Adrenal gland (tissue), 9 donors: ENCODE measurements at regions not wholly inside any gene's neighbourhood (a gene's known extent, or its start where the extent isn't known, plus 50 kb on each side); places are given as distances from the start of the nearest gene placed in this dataset.

ENCODE experiments used
- DNase-seq, 7 donors: peaks; one replicate each; pipeline ENCODE4 v3.0.0-alpha.2; 2019 to 2020
- H3K27ac ChIP-seq, 5 donors: fragments of 200-600 bp; sonication (generic) in 4 of 5; 1 replicate in 3 of 5; 2 replicates in 2 of 5; pipeline versions ENCODE4 v1.5.1 to v1.8.0; 2016 to 2020; ENCODE audit warnings: mild to moderate bottlenecking in 1 of 5
- H3K27me3 ChIP-seq: fragments of 200-600 bp; 2 replicates; pipeline ENCODE4 v1.8.0; 2021
- H3K36me3 ChIP-seq, 2 donors: fragments of 200-600 bp; replicated peaks in 1 of 2; 1 replicate in 1 of 2; 2 replicates in 1 of 2; pipeline versions ENCODE4 v1.5.1 to v1.8.0; 2018 to 2022
- H3K4me1 ChIP-seq, 2 donors: fragments of 200-600 bp; replicated peaks in 1 of 2; 1 replicate in 1 of 2; 2 replicates in 1 of 2; pipeline versions ENCODE4 v1.5.1 to v1.8.0; 2018 to 2021
- H3K4me3 ChIP-seq, 4 donors: fragments of 200-600 bp; sonication (generic) in 3 of 4; one replicate each; pipeline ENCODE4 v1.5.1; 2016 to 2018
- H3K9me3 ChIP-seq, 3 donors: fragments of 200-600 bp; sonication (generic) in 1 of 3; replicated peaks in 1 of 3; 1 replicate in 2 of 3; 2 replicates in 1 of 3; pipeline versions ENCODE4 v1.5.1 to v1.8.0; 2016 to 2021
- POLR2A ChIP-seq, 2 donors: fragments of 450-650 bp; IDR thresholded peaks; one replicate each; pipeline ENCODE4 v1.6.1; 2017; ENCODE audit warnings: antibody characterized with exemption in 2 of 2, mild to moderate bottlenecking in 2 of 2, moderate library complexity in 1 of 2
- WGBS, 4 donors: extraction: QIAGEN DNeasy Blood & Tissue Kit in 2 of 4; methylation state at CpG; one replicate each; pipeline versions ENCODE4 v1.1.5 to v1.1.7; 2013 to 2017; 5-methylcytosine and 5-hydroxymethylcytosine counted together
- intact Hi-C, 2 donors: fragments of 100-400 bp; cut with DNase I; formaldehyde crosslinking; loops; one replicate each; pipeline versions ENCODE4 v1.14.1 to v1.15.0; 2022 to 2023
- TF ChIP-seq, protein P1 (sequence below), 6 experiments: fragments of 450-650 bp in 4 of 6; fragments of 200-600 bp in 2 of 6; sonication (generic) in 1 of 6; IDR thresholded peaks; 1 replicate in 5 of 6; 2 replicates in 1 of 6; pipeline versions ENCODE4 v1.5.1 to v1.8.0; 2016 to 2021; ENCODE audit warnings: antibody characterized with exemption in 6 of 6, mild to moderate bottlenecking in 2 of 6, moderate library complexity in 1 of 6
- donor health status: healthy with polysubstance abuse.
- donor health status: Bipolar disorder and iron deficiency.
- donor health status: DM: yes; HTN: yes; CAD: no.
- donor health status: DM: no; HTN: no; CAD: no.
- donor health status: DM: no; HTN: no; CAD: no.

DNA sequence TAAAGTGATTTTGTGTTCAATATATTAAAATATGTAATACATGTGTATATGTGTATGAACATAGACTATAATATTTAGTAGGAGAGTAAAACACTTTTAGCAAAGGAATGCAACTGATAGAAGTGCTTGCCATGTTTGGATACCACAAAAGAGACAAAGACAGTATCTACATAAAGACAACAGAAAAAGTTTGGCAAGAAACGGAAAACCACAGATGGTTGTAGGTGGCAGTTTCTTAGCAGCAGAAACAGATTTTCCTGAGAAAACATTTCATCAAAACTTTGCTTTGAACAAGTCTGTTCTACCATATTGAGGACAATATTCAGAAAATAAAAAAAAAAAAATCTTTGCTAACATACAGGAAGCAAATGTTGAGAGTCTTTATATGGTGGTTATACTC lies 1560.4 kb upstream of the GBE1 start:
- Histone ChIP-seq H3K27ac (no peak overlapping the region), H3K9me3 (no peaks in the 10 kb centered on the region), H3K27me3 (no peaks in the 10 kb centered on the region), H3K4me3 (no peak overlapping the region), H3K36me3 (no peaks in the 10 kb centered on the region), H3K4me1 (no peaks in the 10 kb centered on the region)
- DNase-seq = no peak
- 72 to 87% (median 81%) methylated on average over 1 of the region's 1 CpG for WGBS, 4 donors
- intact Hi-C loops = no loop called here
- TF ChIP-seq POLR2A (IDR thresholded peaks at IDR 0.05) = no peak
- TF ChIP-seq, protein P1, sequence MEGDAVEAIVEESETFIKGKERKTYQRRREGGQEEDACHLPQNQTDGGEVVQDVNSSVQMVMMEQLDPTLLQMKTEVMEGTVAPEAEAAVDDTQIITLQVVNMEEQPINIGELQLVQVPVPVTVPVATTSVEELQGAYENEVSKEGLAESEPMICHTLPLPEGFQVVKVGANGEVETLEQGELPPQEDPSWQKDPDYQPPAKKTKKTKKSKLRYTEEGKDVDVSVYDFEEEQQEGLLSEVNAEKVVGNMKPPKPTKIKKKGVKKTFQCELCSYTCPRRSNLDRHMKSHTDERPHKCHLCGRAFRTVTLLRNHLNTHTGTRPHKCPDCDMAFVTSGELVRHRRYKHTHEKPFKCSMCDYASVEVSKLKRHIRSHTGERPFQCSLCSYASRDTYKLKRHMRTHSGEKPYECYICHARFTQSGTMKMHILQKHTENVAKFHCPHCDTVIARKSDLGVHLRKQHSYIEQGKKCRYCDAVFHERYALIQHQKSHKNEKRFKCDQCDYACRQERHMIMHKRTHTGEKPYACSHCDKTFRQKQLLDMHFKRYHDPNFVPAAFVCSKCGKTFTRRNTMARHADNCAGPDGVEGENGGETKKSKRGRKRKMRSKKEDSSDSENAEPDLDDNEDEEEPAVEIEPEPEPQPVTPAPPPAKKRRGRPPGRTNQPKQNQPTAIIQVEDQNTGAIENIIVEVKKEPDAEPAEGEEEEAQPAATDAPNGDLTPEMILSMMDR (IDR thresholded peaks at IDR 0.05) = no peak

DNA sequence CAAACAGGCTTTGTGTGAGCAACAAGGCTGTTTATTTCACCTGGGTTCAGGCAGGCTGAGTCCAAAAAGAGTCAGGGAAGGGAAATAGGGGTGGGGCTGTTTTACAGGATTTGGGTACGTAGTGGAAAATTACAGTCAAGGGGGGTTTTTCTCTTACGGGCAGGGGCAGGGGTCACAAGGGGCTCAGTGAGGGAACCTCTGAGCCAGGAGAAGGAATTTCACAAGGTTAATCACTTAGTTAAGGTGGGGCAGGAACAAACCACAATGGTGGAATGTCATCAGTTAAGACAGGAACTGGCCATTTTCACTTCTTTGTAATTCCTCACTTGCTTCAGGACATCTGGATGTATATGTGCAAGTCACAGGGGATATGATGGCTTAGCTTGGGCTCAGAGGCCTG lies 1592.8 kb upstream of the GBE1 start:
- Histone ChIP-seq H3K27me3 (no peaks in the 10 kb centered on the region), H3K4me1 (no peaks in the 10 kb centered on the region), H3K4me3 (no peak overlapping the region), H3K36me3 (no peaks in the 10 kb centered on the region), H3K27ac (no peak overlapping the region), H3K9me3 (no peaks in the 10 kb centered on the region)
- no peak for DNase-seq
- 74 to 86% (median 85%) methylated on average over 2 of the region's 2 CpGs for WGBS, 4 donors
- intact Hi-C loops = no loop called here
- TF ChIP-seq, protein P1 (IDR thresholded peaks at IDR 0.05) = no peak
- TF ChIP-seq POLR2A (IDR thresholded peaks at IDR 0.05) = no peak

DNA sequence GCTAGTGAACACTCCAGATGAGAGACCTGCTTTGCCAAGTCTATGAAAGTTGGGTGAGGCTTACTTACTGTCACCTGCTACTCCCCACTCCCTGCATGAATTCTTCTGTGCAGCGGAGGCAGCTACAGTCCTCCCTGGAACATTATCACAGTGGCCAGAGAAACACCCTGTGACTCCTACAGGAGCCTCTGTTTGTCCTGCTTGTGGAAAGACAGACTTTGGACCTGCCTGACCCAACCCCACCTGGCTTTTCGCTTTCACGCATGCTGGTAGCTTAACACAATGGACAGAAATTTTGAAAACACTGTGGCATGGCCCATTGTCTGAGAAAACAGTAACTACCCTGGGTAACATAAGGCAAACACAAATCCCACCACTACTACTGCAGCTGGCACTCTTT lies 1565.5 kb upstream of the CADM2 start:
- H3K36me3 ChIP-seq = no peaks in the 10 kb centered on the region
- intact Hi-C loops = no loop called here
- no peak for TF ChIP-seq POLR2A (IDR thresholded peaks at IDR 0.05)
- TF ChIP-seq, protein P1 (IDR thresholded peaks at IDR 0.05) = no peak
- H3K27ac ChIP-seq = no peak overlapping the region
- no peak for DNase-seq
- H3K4me1 ChIP-seq = no peaks in the 10 kb centered on the region
- 71 to 92% (median 90%) methylated on average over 2 to 3 of the region's 3 CpGs for WGBS, 4 donors
- H3K9me3 ChIP-seq = no peaks in the 10 kb centered on the region
- no peaks in the 10 kb centered on the region for H3K27me3 ChIP-seq
- no peak overlapping the region for H3K4me3 ChIP-seq

DNA sequence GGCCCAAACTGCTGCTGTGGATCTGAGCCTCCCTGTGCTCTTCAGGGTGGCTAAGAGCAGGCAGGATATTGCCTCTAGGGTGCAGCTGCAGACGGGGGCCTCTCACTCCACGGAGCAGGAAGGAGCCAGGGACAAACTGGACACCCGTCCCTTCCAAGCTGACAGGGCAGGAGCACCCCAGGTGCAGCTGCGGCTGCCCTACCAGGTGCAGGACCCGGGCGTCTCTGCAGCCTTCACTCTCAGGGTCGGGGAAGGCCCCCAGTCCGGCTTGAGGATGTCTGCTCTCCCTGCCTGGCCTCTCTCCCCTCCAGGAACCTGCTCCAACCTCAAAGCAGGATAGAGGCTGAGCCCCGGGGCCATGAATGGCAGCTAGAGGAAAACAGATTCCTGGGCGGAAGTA lies 1554.9 kb upstream of the CADM2 start:
- Histone ChIP-seq H3K4me3 (no peak overlapping the region), H3K27ac (no peak overlapping the region), H3K36me3 (no peaks in the 10 kb centered on the region), H3K9me3 (no peaks in the 10 kb centered on the region), H3K4me1 (no peaks in the 10 kb centered on the region), H3K27me3 (no peaks in the 10 kb centered on the region)
- 70 to 90% (median 82%) methylated on average over 2 to 10 of the region's 10 CpGs for WGBS, 4 donors
- DNase-seq = no peak
- TF ChIP-seq, protein P1 (IDR thresholded peaks at IDR 0.05) = no peak
- no peak for TF ChIP-seq POLR2A (IDR thresholded peaks at IDR 0.05)
- intact Hi-C loops = no loop called here
